Right renal pelvis (tissue), 4 donors: ENCODE measurements at regions not wholly inside any gene's neighbourhood (a gene's known extent, or its start where the extent isn't known, plus 50 kb on each side); places are given as distances from the start of the nearest gene placed in this dataset.

ENCODE experiments used
- DNase-seq, 4 donors: peaks; one replicate each; pipeline ENCODE4 v3.0.0-alpha.2; 2013; ENCODE audit warnings: low read depth in 4 of 4, low spot score in 3 of 4, missing footprints in 1 of 4

- DNase-seq, result no peak
These were observed 66.8 kb upstream of the ADCY2 start for GRCh38 chr5:7329141-7329540.

GRCh38 chr5:7329712-7330111 lies 66.2 kb upstream of the ADCY2 start:
- DNase-seq, result no peak

GRCh38 chr5:7330256-7330655 lies 65.7 kb upstream of the ADCY2 start:
- no peak for DNase-seq

- DNase-seq, result no peak
These were observed 64.8 kb upstream of the ADCY2 start for GRCh38 chr5:7331131-7331530.
